NT2/D1 (cell line): ENCODE measurements at regions not wholly inside any gene's neighbourhood (a gene's known extent, or its start where the extent isn't known, plus 50 kb on each side); places are given as distances from the start of the nearest gene placed in this dataset.

Source experiments
- DNase-seq: peaks from one replicate; pipeline ENCODE4 v3.0.0-alpha.2; 2011; ENCODE audit warnings: low read depth, low spot score
- H3K27me3 ChIP-seq: 2 replicates; pipeline ENCODE4 v1.6.0; 2011; ENCODE audit warnings: mild to moderate bottlenecking; ENCODE audit not compliant: insufficient read length, insufficient read depth
- H3K36me3 ChIP-seq: 2 replicates; pipeline ENCODE4 v1.6.1; 2011; ENCODE audit warnings: mild to moderate bottlenecking, low read length, mixed read lengths; ENCODE audit not compliant: insufficient read depth, insufficient read length
- H3K4me1 ChIP-seq: 2 replicates; pipeline ENCODE4 v1.5.1; 2011; ENCODE audit not compliant: insufficient read depth, insufficient read length
- H3K4me3 ChIP-seq: 2 replicates; pipeline ENCODE4 v1.5.1; 2011; ENCODE audit warnings: low read depth; ENCODE audit not compliant: insufficient read length
- H3K9ac ChIP-seq: 2 replicates; pipeline ENCODE4 v1.6.0; 2011; ENCODE audit warnings: low read depth; ENCODE audit not compliant: insufficient read length
- H3K9me3 ChIP-seq: 2 replicates; pipeline ENCODE4 v1.5.1; 2011; ENCODE audit warnings: mild to moderate bottlenecking, low read length; ENCODE audit not compliant: insufficient read depth
- SUZ12 ChIP-seq: IDR thresholded peaks from 2 replicates; pipeline ENCODE4 v1.6.1; 2011; ENCODE audit not compliant: insufficient read length, insufficient read depth; ENCODE audit errors: extremely low read depth
- YY1 ChIP-seq: IDR thresholded peaks from 2 replicates; pipeline ENCODE4 v1.6.1; 2011; ENCODE audit not compliant: insufficient read length, insufficient read depth
- ZNF274 ChIP-seq: IDR thresholded peaks from 2 replicates; pipeline ENCODE4 v1.6.1; 2011; ENCODE audit warnings: mild to moderate bottlenecking, low read depth, low read length

GRCh38 chr4:138021139-138021830 lies 220.9 kb downstream of the SLC7A11 start:
- Histone ChIP-seq H3K4me3 (no peak overlapping the region), H3K9me3 (peaks cover 6% of the 10 kb centered on the region; the same call in 1 of the 2 replicates), H3K27me3 (no peaks in the 10 kb centered on the region), H3K4me1 (no peaks in the 10 kb centered on the region), H3K36me3 (no peaks in the 10 kb centered on the region), H3K9ac (no peak overlapping the region)
- no peak for DNase-seq
- TF ChIP-seq SUZ12, result no peak
- no peak for TF ChIP-seq YY1
- TF ChIP-seq ZNF274, result no peak

DNA sequence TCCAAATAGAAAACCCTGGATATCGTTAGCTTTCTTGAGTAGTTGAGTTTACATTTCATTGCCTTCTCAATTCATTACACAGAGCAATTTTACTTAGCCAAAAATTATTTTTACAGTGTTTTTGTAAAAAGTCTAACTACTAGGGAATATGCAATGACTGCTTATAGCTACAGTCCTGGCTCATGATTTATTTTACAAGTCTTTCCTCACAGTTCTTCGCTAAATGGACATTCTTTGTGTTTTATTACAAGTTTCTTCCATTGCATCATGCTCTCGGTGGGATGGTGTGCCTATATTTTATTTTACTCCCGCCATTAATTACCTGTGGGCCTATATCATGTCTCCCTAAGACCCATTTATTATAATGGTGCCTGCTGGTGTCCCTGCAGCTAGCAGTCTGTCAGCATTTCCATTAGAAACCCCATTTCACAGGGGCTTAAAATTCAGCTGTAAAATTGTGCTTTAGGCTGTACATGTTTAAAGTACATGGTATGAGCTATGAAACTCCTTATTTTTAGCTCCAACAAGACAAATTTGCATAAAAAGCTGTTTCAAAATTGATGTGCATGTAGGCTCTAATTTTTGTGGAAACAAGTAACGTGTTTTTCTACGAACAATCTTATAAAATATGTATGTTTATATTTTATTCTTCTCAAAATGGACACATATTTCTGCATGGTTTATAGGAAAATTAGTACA lies 227.4 kb downstream of the SLC7A11 start:
- Histone ChIP-seq H3K4me1 (no peaks in the 10 kb centered on the region), H3K9me3 (peaks cover 6% of the 10 kb centered on the region; the same call in 1 of the 2 replicates), H3K9ac (no peak overlapping the region), H3K36me3 (no peaks in the 10 kb centered on the region), H3K27me3 (no peaks in the 10 kb centered on the region), H3K4me3 (no peak overlapping the region)
- no peak for DNase-seq
- no peak for TF ChIP-seq SUZ12

GRCh38 chr4:138013625-138014024 lies 228.5 kb downstream of the SLC7A11 start:
- Histone ChIP-seq H3K9ac (no peak overlapping the region), H3K27me3 (no peaks in the 10 kb centered on the region), H3K36me3 (no peaks in the 10 kb centered on the region), H3K4me1 (no peaks in the 10 kb centered on the region), H3K4me3 (no peak overlapping the region), H3K9me3 (0 out of 2 replicates have a peak, but pooled peaks cover under 1% of the 10 kb centered on the region)
- no peak for DNase-seq
- TF ChIP-seq YY1 (no peak), SUZ12 (no peak), ZNF274 (no peak)

DNA sequence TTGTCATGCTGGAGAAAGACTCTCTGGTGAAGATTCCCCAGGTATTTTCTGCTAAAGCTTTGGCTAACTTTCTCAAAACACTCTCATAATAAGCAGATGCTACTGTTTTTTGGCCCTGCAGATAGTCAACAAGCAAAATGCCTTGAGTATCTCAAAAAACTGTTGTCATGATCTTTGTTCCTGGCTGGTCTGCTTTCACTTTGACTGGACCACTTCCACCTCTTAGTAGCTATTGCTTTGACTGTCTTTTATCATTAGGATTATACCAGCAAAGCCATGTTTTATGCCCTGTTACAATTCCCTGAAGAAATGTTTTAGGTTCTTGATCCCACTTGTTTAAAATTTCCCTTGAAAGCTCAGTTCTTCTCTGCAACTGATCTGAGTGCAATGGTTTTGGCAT lies 231.5 kb downstream of the SLC7A11 start:
- DNase-seq, result no peak
- no peaks in the 10 kb centered on the region for H3K36me3 ChIP-seq
- no peaks in the 10 kb centered on the region for H3K9me3 ChIP-seq
- no peak overlapping the region for H3K4me3 ChIP-seq
- no peak for TF ChIP-seq SUZ12
- no peak for TF ChIP-seq YY1
- no peak for TF ChIP-seq ZNF274
- H3K4me1 ChIP-seq, result no peaks in the 10 kb centered on the region
- H3K27me3 ChIP-seq, result no peaks in the 10 kb centered on the region
- no peak overlapping the region for H3K9ac ChIP-seq

- Histone ChIP-seq H3K4me1 (no peaks in the 10 kb centered on the region), H3K4me3 (no peak overlapping the region), H3K27me3 (no peaks in the 10 kb centered on the region), H3K9me3 (no peaks in the 10 kb centered on the region), H3K36me3 (no peaks in the 10 kb centered on the region), H3K9ac (no peak overlapping the region)
- TF ChIP-seq YY1, result no peak
- TF ChIP-seq ZNF274, result no peak
- TF ChIP-seq SUZ12, result no peak
- DNase-seq, result no peak
These were observed 234.6 kb downstream of the SLC7A11 start for GRCh38 chr4:138007572-138007971.

GRCh38 chr4:138005486-138005885 lies 236.7 kb downstream of the SLC7A11 start:
- H3K9ac ChIP-seq, result no peak overlapping the region
- no peak for DNase-seq
- no peaks in the 10 kb centered on the region for H3K4me1 ChIP-seq
- no peak overlapping the region for H3K4me3 ChIP-seq
- TF ChIP-seq ZNF274 (no peak), YY1 (no peak), SUZ12 (no peak)
- no peaks in the 10 kb centered on the region for H3K27me3 ChIP-seq
- no peaks in the 10 kb centered on the region for H3K9me3 ChIP-seq
- no peaks in the 10 kb centered on the region for H3K36me3 ChIP-seq

- Histone ChIP-seq H3K4me1 (no peaks in the 10 kb centered on the region), H3K4me3 (no peak overlapping the region), H3K36me3 (no peaks in the 10 kb centered on the region), H3K9ac (no peak overlapping the region), H3K27me3 (no peaks in the 10 kb centered on the region), H3K9me3 (no peaks in the 10 kb centered on the region)
- DNase-seq, result no peak
- no peak for TF ChIP-seq YY1
- TF ChIP-seq SUZ12, result no peak
- no peak for TF ChIP-seq ZNF274
These were observed 238.9 kb downstream of the SLC7A11 start for GRCh38 chr4:138003248-138003647.
